Dendritic cell treated with granulocyte-macrophage colony-stimulating factor and Interleukin-4, amounts not matched to agents 40 ng/mL and 50 ng/mL, for 4 days (primary cell): ENCODE measurements at regions not wholly inside any gene's neighbourhood (a gene's known extent, or its start where the extent isn't known, plus 50 kb on each side); places are given as distances from the start of the nearest gene placed in this dataset.

Experiments
- H3K27ac Mint-ChIP-seq: one replicate; pipeline ENCODE4 v1.8.0; 2022; ENCODE audit warnings: mild to moderate bottlenecking, mixed read lengths
- H3K27me3 Mint-ChIP-seq: one replicate; pipeline ENCODE4 v1.8.0; 2022; ENCODE audit warnings: mild to moderate bottlenecking, mixed read lengths
- H3K36me3 Mint-ChIP-seq: one replicate; pipeline ENCODE4 v1.8.0; 2022; ENCODE audit warnings: low read depth, mixed read lengths
- H3K4me1 Mint-ChIP-seq: one replicate; pipeline ENCODE4 v1.8.0; 2022; ENCODE audit warnings: low read depth, mixed read lengths
- H3K4me3 Mint-ChIP-seq: one replicate; pipeline ENCODE4 v1.8.0; 2022; ENCODE audit warnings: mild to moderate bottlenecking, moderate library complexity, mixed read lengths
- H3K9me3 Mint-ChIP-seq: one replicate; pipeline ENCODE4 v1.8.0; 2022; ENCODE audit warnings: mixed read lengths
- intact Hi-C: fragments of 100-400 bp; cut with micrococcal nuclease; formaldehyde crosslinking; loops from one replicate; pipeline ENCODE4 v1.15.0; 2022

DNA sequence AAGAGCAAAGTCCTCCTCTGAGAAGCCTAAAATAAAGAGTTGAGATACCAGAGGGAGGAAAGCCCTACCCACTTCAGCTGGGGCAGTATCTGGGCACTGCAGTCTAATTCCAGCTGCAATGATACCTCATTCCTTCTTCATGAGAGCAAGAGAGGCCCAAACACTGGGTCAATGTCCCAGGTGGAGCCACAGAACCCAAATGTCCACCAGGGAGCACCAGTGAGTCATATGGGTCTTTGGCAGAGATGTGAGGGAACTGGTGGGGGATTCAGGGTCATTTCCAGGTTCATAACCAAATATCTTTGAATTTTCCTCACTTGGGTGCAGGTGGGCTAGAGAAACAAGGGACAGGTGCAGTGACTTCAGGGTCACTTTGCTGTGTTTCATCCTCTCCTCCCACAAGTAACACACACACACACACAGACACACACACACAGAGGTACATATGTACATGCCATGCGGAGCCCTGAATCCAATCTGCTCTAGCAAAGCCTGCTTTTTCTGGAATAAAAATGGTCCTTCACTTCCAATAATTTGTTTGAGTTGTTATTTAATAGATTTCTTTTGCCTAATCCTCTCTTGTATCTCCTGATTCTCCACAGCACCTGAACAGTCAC lies 585.4 kb downstream of the SOX6 start:
- peak overlapping the region; percentile 65 for H3K27ac Mint-ChIP-seq
- peaks cover 10% of the 10 kb centered on the region for H3K9me3 Mint-ChIP-seq
- intact Hi-C loops: loop anchor here (5.0 to 10.0 kb wide), 2 partner anchors 119 to 834 kb away; no protein-coding TSS in a partner anchor
- H3K4me1 Mint-ChIP-seq: peaks cover 60% of the 10 kb centered on the region
- no peak overlapping the region for H3K4me3 Mint-ChIP-seq
- H3K27me3 Mint-ChIP-seq: peaks cover 19% of the 10 kb centered on the region
- peaks cover 8% of the 10 kb centered on the region for H3K36me3 Mint-ChIP-seq

DNA sequence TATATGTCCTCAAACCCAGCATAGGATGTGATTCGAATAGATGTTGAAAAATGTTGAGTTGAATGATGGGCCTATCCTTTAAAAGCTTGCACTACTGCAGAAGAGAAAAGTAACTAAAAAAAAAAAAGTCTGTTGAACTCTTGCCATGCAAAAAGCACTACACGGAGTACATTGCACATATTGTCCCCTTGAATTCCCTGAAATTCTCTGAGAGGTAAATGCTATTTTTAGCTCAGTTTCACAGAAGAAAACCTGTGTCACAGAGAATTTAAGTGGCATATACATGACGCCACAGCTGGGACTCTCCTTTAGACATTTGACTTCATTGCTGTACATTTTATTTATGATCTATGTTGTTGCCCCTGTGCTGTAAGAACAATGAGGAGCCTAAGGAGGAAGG lies 583.8 kb downstream of the SOX6 start:
- Mint-ChIP-seq H3K36me3 (peaks cover 6% of the 10 kb centered on the region), H3K4me3 (no peak overlapping the region), H3K27me3 (peaks cover 23% of the 10 kb centered on the region), H3K4me1 (peaks cover 56% of the 10 kb centered on the region), H3K27ac (peak overlapping the region; percentile 88), H3K9me3 (peaks cover 10% of the 10 kb centered on the region)
- intact Hi-C loops: loop anchor here (5.0 to 10.0 kb wide), 2 partner anchors 120 to 832 kb away; no protein-coding TSS in a partner anchor

DNA sequence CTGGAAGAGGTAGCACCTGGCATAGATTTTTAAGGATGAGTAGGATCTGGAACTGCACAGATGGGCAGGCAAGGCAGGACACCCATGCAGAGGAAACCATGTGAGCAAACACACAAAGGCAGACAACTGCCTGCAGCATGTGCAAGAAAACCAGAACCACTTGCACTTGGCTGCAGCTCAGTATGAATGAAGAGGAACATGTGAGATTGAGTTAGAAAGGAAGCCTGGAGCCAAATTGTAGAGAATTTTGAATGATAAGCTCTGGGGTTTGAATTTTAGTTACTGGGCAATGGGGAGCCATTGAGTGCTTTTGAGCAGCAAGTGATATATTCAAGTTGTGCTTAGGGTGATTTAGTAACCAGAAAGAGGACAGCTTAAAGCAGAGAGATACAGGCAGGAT lies 583.4 kb downstream of the SOX6 start:
- peaks cover 6% of the 10 kb centered on the region for H3K36me3 Mint-ChIP-seq
- peaks cover 56% of the 10 kb centered on the region for H3K4me1 Mint-ChIP-seq
- intact Hi-C loops: loop anchor here (5.0 to 10.0 kb wide), 2 partner anchors 121 to 832 kb away; no protein-coding TSS in a partner anchor
- peaks cover 10% of the 10 kb centered on the region for H3K9me3 Mint-ChIP-seq
- no peak overlapping the region for H3K4me3 Mint-ChIP-seq
- peak overlapping the region; percentile 88 for H3K27ac Mint-ChIP-seq
- peaks cover 22% of the 10 kb centered on the region for H3K27me3 Mint-ChIP-seq

DNA sequence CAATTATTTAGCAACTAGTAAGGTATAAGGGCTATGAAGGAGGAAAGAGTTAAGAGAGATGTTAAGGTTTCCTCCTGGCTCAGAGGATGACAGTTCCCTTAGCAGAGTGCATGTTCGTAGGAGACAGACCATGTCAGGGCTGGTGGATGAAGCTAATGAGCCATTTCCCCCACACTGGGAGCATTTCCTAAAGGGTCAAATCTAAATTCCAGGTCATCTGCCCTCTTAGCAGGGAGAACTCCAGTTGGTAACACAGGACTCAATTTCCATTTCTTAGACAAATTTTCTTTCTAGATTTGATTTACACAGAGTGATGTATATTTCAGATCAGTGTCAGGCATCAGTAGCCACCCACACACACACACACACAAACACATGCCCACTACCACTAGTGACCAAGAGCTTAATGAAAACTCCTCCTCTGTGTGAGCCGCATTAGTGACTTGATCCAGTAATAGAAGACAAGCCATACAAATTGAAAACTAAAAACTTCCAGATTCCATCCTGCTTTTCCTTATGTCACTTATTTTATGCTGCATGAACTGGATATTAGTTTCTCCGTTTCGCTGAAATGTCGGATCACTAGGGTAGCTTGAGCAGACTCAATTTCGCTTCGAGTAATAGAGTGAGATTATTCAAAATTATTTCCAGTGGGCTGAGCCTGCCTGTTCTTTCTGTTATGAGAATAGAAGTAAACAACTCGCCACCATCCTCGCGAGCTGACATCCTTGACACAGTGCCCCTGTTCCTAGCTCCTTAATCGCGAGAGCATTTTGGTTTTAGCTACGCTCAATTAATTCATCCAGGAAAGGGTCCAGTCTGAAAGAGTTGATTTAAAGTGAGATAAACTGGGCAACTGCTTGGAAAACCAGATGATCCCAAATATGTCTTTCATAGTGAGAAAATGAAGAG lies 582.6 kb downstream of the SOX6 start:
- peaks cover 56% of the 10 kb centered on the region for H3K4me1 Mint-ChIP-seq
- intact Hi-C loops: loop anchor here (5.0 to 10.0 kb wide), 2 partner anchors 121 to 831 kb away; no protein-coding TSS in a partner anchor
- peak overlapping the region; percentile 88 for H3K27ac Mint-ChIP-seq
- peaks cover 3% of the 10 kb centered on the region for H3K9me3 Mint-ChIP-seq
- H3K4me3 Mint-ChIP-seq: no peak overlapping the region
- H3K27me3 Mint-ChIP-seq: peaks cover 21% of the 10 kb centered on the region
- H3K36me3 Mint-ChIP-seq: peaks cover 2% of the 10 kb centered on the region

DNA sequence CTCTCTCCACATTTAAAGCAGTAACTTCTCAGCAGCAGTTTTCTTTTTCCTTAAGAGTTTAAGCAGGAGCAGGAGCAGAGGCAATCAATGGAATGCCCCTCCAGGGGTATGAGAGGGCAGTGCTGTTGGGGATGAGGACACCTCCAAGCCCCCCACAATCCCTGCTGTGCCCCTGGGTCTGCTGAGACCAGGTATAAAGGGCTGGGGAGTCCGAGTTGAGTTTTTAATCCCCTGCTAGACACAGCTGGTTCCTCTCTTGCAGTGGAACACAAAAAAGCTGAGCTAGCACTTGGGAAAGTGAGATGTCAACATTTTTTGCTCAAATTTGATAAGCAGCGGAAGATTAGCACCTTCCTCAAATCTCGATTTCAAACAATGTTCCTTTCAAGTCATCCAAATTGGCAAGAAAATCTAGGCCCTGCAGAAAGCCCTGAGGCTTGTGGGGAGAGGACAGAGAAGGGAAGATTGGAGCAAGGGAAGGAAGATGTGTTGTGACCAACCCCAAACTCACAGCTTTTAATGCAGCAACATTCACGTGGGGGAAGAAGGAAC lies 581.9 kb downstream of the SOX6 start:
- H3K36me3 Mint-ChIP-seq: no peaks in the 10 kb centered on the region
- H3K27ac Mint-ChIP-seq: peak overlapping the region; percentile 88
- H3K27me3 Mint-ChIP-seq: peaks cover 17% of the 10 kb centered on the region
- H3K4me1 Mint-ChIP-seq: peaks cover 56% of the 10 kb centered on the region
- intact Hi-C loops: loop anchor here (5.0 to 10.0 kb wide), 2 partner anchors 122 to 830 kb away; no protein-coding TSS in a partner anchor
- no peak overlapping the region for H3K4me3 Mint-ChIP-seq
- no peaks in the 10 kb centered on the region for H3K9me3 Mint-ChIP-seq

DNA sequence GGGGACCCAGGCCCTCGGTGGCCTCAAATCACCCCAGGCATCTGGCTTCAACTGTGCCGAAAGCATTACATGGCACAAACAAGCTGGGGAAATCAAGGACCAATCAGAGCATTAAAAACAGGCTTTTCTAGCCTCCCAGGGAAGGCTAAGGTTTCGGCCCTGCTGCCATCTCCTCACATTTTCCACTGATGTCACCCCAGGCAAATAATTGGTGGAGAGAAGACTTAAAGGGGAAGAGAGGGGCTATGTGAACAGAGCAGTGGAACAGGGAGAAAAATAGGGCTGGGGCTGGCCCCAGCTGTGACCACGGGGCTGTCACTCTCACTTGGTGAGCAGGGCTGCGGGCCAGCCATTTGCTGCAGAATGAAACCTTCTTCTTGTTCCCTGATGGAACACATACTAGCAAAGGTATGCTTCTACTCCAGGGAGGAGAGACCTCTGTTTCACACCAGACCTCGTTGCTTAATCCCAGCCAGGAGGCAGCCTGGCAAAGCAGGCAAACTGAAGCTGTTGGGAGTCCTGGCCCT lies 581.3 kb downstream of the SOX6 start:
- intact Hi-C loops: loop anchor here (10.0 kb wide), 1 partner anchor 830 kb away; no protein-coding TSS in a partner anchor
- Mint-ChIP-seq H3K27me3 (peaks cover 17% of the 10 kb centered on the region), H3K4me1 (peaks cover 60% of the 10 kb centered on the region), H3K27ac (peak overlapping the region; percentile 88), H3K36me3 (no peaks in the 10 kb centered on the region), H3K4me3 (no peak overlapping the region), H3K9me3 (no peaks in the 10 kb centered on the region)

DNA sequence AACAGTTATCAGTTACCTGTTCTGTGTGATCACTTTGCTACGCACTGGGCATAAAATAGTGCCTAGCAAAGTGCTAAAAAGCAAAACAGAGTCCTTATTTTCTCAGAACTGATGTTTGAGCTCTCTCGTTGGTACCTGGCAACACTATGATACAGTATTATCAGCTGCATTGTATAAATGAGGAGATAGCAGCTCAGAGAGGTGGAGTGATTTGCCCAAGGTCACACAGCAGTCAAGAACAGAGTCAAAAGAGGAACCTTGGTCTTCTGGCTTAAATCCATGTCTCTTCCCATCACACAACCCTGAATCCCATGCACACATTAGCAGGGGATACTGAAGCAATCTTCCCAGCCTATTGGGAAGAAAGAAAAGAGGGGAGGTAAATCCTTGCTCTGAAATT lies 580.5 kb downstream of the SOX6 start:
- peaks cover 18% of the 10 kb centered on the region for H3K27me3 Mint-ChIP-seq
- no peaks in the 10 kb centered on the region for H3K36me3 Mint-ChIP-seq
- intact Hi-C loops: loop anchor here (10.0 kb wide), 1 partner anchor 829 kb away; no protein-coding TSS in a partner anchor
- H3K9me3 Mint-ChIP-seq: no peaks in the 10 kb centered on the region
- H3K27ac Mint-ChIP-seq: peak overlapping the region; percentile 88
- no peak overlapping the region for H3K4me3 Mint-ChIP-seq
- peaks cover 53% of the 10 kb centered on the region for H3K4me1 Mint-ChIP-seq

DNA sequence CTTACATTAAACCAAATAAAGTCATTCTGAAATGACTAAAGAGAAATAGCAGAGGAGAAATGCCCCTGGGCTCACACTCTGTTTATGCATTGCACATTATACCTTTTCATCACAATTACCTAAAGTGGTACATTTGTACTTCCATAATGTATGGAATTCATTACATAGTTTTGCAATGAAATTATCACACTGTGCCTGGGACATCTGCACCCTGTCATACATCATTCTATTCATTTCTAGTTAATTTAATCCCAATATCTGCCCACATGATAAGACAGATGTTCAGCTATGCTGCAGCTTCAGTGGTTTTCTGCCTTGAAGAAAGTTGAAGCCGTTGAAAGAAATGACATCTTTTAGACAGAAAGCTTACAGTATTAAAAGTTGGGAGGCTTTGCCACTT lies 580.0 kb downstream of the SOX6 start:
- H3K27ac Mint-ChIP-seq: peak overlapping the region; percentile 68
- peaks cover 50% of the 10 kb centered on the region for H3K4me1 Mint-ChIP-seq
- intact Hi-C loops: loop anchor here (10.0 kb wide), 1 partner anchor 828 kb away; no protein-coding TSS in a partner anchor
- H3K36me3 Mint-ChIP-seq: no peaks in the 10 kb centered on the region
- no peak overlapping the region for H3K4me3 Mint-ChIP-seq
- H3K27me3 Mint-ChIP-seq: peaks cover 20% of the 10 kb centered on the region
- no peaks in the 10 kb centered on the region for H3K9me3 Mint-ChIP-seq

DNA sequence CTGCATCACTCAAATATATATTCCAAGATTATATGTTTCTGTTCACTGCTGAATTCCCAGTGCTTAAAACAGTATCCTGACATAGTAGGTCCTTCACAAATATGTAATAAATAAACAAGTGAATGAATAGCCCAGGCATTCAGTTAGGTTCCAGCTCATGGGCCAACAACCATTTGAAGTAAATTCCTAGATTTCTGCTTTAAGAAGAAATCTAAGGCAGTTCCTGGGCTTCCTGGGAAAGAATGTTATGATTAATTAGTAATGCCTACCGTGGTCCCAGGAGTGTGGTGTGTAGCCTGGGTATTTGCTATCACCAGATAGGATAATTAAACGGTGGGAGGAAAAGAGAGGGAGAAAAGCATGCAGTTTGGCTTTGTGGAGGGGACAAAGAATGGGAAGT lies 576.8 kb downstream of the SOX6 start:
- Mint-ChIP-seq H3K27ac (peak overlapping the region; percentile 4), H3K4me1 (peaks cover 33% of the 10 kb centered on the region), H3K36me3 (no peaks in the 10 kb centered on the region), H3K4me3 (no peak overlapping the region), H3K9me3 (no peaks in the 10 kb centered on the region), H3K27me3 (peaks cover 23% of the 10 kb centered on the region)
- intact Hi-C loops: loop anchor here (10.0 kb wide), 1 partner anchor 825 kb away; no protein-coding TSS in a partner anchor

DNA sequence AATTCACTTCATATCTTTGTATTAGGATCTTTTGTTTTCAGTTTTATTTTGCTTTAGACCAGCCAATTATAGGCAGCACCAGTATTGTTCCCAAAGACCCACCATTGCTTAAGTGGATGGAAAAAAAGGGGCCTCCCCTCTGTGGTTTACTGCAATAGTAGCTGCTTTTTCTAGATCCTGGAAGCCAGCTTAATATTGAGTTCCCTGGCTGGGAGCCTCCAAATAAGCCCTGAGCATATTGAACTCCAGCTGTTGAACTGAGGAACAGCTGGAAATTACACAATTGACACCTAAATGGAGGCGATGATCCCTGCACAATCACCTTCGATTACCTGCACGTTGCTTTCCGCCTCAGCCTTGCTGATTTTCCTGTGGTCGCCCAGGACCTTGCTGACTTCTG lies 576.0 kb downstream of the SOX6 start:
- Mint-ChIP-seq H3K4me3 (no peak overlapping the region), H3K4me1 (peaks cover 24% of the 10 kb centered on the region), H3K27me3 (peaks cover 22% of the 10 kb centered on the region), H3K36me3 (no peaks in the 10 kb centered on the region), H3K27ac (no peak overlapping the region), H3K9me3 (no peaks in the 10 kb centered on the region)
- intact Hi-C loops: no loop called here

DNA sequence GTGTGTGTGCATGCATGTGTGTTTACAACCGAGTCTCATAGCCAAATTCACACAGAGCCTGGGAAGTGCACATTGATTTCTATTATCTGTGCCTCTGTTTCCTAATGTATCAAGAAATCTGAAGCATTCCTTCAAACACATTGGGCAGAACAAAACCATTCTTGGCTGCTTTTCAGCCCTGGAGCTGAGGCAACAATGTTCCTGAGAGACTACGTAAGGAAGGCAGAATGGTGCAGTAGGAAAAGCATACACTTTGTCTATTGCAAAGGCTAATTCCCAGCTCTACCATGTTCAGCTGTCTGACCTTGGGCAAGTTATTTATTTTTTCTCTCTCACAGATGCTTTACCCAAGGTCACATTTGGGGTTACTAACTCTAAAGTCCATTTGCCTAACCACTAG lies 575.5 kb downstream of the SOX6 start:
- Mint-ChIP-seq H3K27me3 (peaks cover 25% of the 10 kb centered on the region), H3K9me3 (no peaks in the 10 kb centered on the region), H3K4me3 (no peak overlapping the region), H3K4me1 (peaks cover 24% of the 10 kb centered on the region), H3K27ac (no peak overlapping the region), H3K36me3 (no peaks in the 10 kb centered on the region)
- intact Hi-C loops: no loop called here

DNA sequence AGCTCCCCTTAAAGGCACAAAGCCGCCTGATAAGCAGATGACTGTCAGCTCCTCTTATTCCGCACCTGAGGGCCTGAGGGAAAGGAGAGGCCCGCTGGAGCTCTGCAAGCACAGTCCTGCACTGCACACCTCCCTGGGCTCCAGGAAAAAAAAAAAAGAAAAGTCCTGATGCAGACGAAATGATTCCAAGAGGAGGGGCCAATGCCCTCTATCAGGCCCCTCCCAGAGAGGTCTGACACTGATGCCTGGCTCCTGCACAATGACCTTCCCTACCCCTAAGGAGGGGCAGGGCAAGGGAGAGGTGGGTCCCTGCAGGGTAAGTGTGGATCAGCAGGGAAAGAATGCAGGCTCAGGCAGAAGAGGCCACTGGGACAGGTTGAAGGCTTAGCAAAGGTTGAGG lies 572.7 kb downstream of the SOX6 start:
- Mint-ChIP-seq H3K36me3 (no peaks in the 10 kb centered on the region), H3K27ac (no peak overlapping the region), H3K4me1 (peaks cover 19% of the 10 kb centered on the region), H3K4me3 (no peak overlapping the region), H3K27me3 (peaks cover 25% of the 10 kb centered on the region), H3K9me3 (no peaks in the 10 kb centered on the region)
- intact Hi-C loops: no loop called here

DNA sequence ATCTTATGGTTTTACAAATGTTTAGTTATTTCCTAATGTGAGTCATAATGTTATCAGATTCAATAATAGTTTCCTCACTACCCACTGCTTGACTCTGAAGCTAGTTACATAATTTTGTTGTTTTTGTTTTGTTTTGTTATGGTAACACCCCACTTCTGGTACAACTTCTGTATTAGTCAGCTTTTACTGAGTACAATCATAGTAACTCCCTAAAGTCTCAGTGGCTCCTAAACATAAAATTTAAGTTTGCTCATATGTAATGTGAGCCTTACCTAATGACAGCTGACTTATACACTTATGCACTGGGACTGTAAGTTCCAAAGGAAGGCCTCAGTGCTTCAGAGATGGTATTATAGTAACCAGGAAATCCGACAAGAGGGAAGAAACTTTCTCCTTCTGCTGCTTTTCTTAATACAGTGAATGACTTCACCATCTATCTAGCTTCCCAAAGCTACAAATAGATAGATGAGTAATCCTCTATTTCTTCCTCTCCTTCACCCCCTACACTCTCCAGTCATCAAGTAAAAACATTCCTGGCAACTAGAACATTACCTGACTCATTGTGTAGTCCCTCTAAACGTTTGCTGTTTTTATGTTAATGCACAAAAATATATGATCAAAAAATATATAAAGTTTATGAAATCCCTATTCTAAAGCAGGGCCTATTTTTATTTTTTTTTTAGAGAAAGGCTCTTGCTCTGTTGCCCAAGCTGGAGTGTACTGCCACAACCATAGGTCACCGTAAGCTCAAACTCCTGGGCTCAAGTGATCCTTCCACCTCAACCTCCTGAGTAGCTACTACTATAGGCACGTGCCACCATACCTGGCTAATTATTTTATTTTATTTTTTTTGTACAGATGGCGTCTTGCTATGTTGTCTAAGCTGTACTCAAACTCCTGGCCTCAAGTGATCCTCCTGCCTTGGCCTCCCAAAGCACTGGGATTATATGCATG lies 563.0 kb downstream of the SOX6 start:
- peaks cover 6% of the 10 kb centered on the region for H3K27me3 Mint-ChIP-seq
- intact Hi-C loops: no loop called here
- peak overlapping the region; percentile 27 for H3K27ac Mint-ChIP-seq
- H3K4me1 Mint-ChIP-seq: peaks cover 14% of the 10 kb centered on the region
- peaks cover 23% of the 10 kb centered on the region for H3K9me3 Mint-ChIP-seq
- H3K4me3 Mint-ChIP-seq: no peak overlapping the region
- H3K36me3 Mint-ChIP-seq: peaks cover 18% of the 10 kb centered on the region
